ENCODE measurements at regions not wholly inside any gene's neighbourhood (a gene's known extent, or its start where the extent isn't known, plus 50 kb on each side); places are given as distances from the start of the nearest gene placed in this dataset.
"Not testable (repeated sequence)": the region's sequence is repeated elsewhere in the genome, so short reads cannot be mapped to it uniquely, and the experiment has no call there.

DNA sequence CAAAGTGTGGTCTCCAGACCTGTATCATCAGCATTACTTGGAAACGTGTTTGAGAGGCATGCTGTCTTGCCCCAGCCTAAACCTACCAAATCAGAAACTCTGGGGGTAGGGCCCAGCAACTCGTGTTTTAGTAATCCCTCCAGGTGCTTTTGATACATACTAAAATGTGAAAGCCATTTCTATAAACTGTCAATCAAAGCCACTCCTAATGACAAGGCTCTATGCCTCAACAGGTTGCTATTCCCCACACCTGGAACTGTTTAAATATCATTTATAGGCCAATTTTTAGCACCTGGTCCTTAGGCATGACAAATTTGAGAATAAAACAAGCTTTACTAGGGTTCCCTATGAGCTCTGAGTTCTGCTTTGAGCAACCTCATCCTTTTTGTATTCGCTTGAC is 158.7 kb upstream of the NR5A2 start:
- no peak for DNase-seq

DNA sequence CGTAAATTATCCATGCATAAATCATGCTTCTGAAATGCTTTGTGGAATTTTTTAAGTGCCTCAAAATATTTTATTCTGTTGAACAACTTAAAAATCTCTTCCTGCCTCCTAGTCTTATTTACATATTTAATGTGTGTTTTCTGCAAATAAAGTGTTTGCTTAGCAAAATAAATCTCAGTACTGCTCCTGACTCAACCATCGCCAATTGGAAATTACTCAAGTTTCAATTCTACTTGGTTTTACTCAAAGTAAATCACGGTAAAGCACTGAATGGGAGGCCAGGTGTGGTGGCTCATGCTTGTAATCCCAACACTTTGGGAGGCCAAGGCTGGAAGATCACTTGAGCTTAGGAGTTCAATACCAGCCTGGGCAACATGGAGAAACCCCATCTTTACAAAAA is 152.2 kb upstream of the NR5A2 start:
- DNase-seq = no peak

GRCh38 chr1:199875856-199876255 is 151.7 kb upstream of the NR5A2 start:
- no peak for DNase-seq

DNA sequence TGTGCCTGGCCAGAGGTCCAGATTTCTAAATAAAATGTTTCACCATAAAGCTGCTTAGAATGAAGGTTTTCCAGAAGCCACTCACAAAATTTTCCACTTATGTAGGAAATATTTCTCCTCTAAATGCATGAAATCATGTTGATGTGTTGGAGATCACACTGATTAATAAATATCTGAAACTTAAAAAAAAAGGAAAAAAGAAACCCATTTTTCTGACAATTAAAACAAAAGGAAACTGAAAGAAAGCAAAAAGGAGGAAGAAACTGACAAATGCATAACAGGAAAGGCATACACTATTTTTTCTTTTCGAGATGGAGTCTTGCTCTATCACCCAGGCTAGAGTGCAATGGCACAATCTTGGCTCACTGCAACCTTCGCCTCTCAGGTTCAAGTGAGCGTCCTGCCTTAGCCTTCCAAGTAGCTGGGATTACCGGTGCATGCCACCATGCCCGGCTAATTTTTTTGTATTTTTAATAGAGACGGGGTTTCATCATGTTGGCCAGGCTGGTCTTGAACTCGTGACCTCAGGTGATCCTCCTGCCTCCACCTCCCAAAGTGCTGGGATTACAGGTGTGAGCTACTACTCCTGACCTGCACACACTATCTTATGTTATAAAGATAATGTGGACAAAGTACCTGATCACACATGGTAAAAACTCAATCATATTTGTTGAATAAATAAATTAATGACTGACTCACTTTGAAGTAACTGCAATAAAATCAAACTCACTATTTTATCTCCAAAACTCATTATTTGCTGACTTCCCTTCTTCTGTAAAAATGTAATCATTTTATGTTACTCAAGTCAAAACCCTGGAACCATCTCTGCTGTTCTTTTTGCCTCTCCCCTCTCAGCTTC is 149.8 kb upstream of the NR5A2 start:
- DNase-seq = no peak

- no peak for DNase-seq
Measured at GRCh38 chr1:199878823-199879222, 148.7 kb upstream of the NR5A2 start.

DNA sequence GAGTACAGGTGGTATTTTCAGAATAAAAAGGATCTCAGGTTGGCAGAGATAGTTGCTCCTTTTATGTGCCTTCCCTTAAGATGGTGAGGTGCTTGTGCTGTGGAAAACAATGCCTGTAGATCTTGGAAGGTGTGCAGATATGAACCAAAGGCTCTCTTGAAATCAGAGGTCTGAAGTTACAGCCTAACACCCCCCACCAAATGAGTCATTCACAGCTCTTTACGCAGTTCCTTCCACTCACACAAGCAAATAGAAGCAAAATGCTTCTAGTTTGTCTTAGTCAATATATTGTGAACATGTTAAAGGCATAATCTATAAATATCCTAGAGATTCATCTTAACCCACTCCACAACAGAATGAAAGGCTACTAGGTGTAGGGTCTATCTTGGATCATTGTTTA is 128.9 kb upstream of the NR5A2 start:
- no peak for DNase-seq

DNA sequence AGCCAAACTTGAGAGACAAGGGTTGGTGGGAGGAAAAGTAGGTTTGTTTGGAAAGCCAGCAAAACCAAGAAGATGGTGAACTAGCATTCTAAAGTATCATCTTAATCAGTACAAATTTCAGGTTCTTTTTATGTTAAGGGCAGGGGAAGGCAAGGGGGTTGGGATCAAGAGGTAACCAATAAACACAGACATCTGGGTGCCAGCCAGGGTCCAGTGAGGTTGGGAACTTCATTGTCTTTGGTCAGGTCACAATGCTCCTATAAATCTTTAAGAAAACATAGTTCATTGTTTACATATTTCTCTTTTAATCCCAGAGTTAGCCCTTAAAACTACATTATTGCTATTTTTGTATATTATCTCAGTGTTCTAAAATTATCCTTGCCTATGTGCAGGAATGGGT is 126.2 kb upstream of the NR5A2 start:
- DNase-seq = no peak

DNA sequence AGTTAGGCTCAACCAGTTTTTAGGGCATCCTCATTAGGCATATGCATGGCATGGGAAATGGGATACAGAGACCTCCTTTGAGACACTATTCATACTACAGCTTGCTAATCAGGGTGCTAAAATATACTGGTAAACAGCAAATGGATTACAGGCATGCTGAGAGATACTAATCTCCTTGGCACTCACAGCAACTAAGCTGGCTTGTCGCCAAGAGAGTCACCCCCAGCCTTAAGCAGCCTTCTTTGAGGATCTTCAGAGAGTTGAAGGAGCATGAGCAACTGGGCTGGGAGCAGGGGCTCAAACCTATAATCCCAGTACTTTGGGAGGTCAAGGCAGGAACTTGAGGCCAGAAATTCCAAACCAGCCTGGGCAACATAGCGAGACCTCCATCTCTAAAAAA is 120.1 kb upstream of the NR5A2 start:
- no peak for DNase-seq

- DNase-seq = no peak
Measured at GRCh38 chr1:199909137-199909536, 118.4 kb upstream of the NR5A2 start.

GRCh38 chr1:199913318-199913717 is 114.2 kb upstream of the NR5A2 start:
- no peak for DNase-seq

GRCh38 chr1:199914546-199914945 is 113.0 kb upstream of the NR5A2 start:
- no peak for DNase-seq

DNA sequence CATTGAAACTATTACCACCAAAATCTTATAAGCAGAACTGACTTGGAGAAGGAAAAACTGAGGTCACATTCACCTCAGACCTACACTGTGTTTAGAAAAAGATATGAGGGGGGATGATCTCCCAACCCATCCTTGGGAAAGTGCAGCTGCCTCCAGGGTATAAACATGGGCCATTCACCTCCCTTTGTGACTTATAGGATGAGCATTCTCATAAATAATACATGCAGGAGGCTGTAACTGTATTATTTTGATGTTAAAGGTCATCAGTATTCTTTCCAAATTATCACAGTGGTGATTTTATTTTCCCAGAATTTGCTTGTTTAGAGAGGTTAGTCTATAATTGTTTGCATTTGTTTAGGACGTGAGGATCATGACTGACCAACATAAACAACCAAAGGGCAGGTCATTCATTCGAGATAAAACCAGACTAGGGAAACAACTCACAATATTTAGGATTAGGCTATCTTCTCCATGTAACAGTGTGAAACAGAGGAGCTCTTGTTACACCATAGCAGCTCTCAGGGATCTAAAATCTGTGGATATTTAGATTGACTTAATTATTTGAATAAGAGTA is 109.2 kb upstream of the NR5A2 start:
- DNase-seq = no peak

- no peak for DNase-seq
Measured at GRCh38 chr1:199920635-199921034, 106.9 kb upstream of the NR5A2 start.

GRCh38 chr1:199929556-199929955 is 98.0 kb upstream of the NR5A2 start:
- DNase-seq = no peak

DNA sequence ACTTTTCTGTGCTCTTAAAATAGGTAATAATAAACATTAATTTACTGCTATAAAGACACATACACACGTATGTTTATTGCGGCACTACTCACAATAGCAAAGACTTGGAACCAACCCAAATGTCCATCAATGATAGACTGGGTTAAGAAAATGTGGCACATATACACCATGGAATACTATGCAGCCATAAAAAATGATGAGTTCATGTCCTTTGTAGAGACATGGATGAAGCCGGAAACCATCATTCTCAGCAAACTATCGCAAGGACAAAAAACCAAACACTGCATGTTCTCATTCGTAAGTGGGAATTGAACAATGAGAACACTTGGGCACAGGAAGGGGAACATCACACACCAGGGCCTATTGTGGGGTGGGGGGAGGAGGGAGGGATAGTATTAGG is 97.4 kb upstream of the NR5A2 start:
- not testable (repeated sequence) for DNase-seq

GRCh38 chr1:199931666-199932377 is 95.7 kb upstream of the NR5A2 start:
- DNase-seq = no peak

DNA sequence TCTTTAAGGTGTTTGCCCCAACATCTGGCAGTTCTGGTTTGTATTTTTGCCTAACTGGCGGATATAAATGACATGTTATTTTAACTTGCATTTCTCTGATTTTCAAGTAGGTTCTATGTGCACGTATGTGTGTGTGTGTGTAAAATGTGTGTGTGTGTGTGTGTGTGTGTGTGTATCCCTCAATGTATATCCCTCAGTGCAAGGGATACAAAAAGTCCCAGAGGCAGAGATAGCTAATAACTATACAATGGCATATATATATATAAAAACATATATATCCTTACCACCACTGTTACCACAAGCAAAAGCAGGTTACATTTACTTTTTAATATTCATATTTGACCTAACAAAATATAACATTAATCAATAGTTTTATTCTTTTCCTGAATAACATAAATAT is 95.0 kb upstream of the NR5A2 start:
- no peak for DNase-seq

DNA sequence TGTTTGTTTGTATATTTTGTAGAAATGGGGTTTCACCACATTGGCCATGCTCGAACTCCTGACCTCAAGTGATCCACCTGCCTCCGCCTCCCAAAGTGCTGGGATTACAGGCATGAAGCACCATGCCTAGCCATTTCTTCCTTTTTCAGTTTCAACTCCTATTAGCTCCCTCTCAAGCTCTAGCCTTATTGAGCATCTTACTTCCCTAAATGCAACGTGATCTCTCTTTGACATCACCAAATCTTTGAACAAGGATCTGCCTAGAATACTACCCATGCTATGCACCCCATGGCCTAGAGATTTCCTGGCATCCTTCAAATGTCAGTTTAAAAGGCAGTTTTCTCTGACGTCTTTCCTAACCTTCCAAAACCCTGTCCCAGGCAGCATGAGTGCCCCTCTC is 91.1 kb upstream of the NR5A2 start:
- no peak for DNase-seq

- no peak for DNase-seq
Measured at GRCh38 chr1:199937161-199937560, 90.3 kb upstream of the NR5A2 start.

DNA sequence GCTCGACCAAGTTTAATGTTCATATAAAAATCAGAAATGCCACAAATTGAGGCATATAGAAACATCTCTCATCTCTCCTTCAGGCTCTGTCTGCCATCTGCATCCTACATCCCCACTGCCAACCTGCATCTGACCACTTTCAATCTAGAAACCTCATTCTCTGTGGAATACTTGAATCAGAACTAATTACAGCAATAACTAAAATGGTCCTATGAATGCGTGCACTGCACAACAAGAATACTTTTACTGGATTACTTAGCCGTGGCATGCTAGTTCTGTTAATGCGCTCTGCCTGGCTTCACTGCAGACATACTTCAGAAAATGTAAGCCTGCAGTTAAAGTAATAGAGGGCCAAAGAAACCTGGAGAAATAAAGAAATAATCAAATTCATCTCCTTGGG is 89.8 kb upstream of the NR5A2 start:
- DNase-seq = no peak

GRCh38 chr1:199944986-199945385 is 82.5 kb upstream of the NR5A2 start:
- DNase-seq = no peak

DNA sequence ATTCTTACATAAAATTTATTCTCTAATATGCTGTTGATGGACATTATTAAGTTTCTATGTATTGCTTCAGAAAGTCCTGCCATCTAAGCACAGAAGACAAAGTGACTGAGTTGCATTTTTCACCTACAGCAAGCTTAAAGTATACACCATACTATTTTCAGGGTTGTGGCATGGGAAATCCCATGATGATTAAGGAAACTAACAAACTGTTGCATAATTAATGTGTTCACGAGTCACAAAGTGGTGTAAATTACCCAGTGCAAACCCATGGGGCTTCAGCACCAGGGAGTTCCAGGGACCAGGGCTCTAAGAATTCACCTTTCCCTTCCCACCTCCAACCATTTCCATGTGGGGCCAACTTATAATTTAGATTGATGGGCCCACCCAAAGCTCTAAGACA is 81.9 kb upstream of the NR5A2 start:
- no peak for DNase-seq
